HCT116 (cell line): ENCODE measurements at regions not wholly inside any gene's neighbourhood (a gene's known extent, or its start where the extent isn't known, plus 50 kb on each side); places are given as distances from the start of the nearest gene placed in this dataset.

Experiments
- ATAC-seq: fragments of 200-7000 bp; cut with Tn5 transposase; 2 replicates; pipeline ENCODE4 v1.9.1; 2020; ENCODE audit warnings: mild to moderate bottlenecking, moderate library complexity
- BruUV-seq: library from RNA; stranded (reverse); fragments of 400-500 nt; replicated peaks from 2 replicates; lab custom pipeline; 2021; lab: Mats Ljungman, UMichigan
- CTCF ChIA-PET: fragments of 300-600 bp; sonication (Branson Sonifier 250); formaldehyde crosslinking; loops from one replicate; lab custom pipeline; 2021; ENCODE audit warnings: antibody characterized with exemption; lab: Charles Lee
- POLR2A ChIA-PET: fragments of 300-600, 350-600 bp; sonication (Branson Sonifier 250); formaldehyde crosslinking; loops from one replicate; lab custom pipeline; 2021; ENCODE audit warnings: antibody characterized with exemption; lab: Charles Lee
- RAD21 ChIA-PET, 2 experiments: fragments of 300-600 bp; sonication (Branson Sonifier 250); formaldehyde crosslinking; loops; one replicate each; lab custom pipeline; 2023; ENCODE audit warnings: low total read pairs in 2 of 2; ENCODE audit not compliant: uncharacterized antibody in 2 of 2, unreplicated experiment in 2 of 2, low non-redundant PET in 1 of 2; lab: Charles Lee
- DNase-seq: peaks from one replicate; pipeline ENCODE4 v3.0.0-alpha.2; 2010; ENCODE audit warnings: low read depth, low spot score
- H2AFZ ChIP-seq: fragments of 200-600 bp; shearing (Covaris generic), sonication (generic); 2 replicates; pipeline ENCODE4 v1.6.1; 2017; ENCODE audit warnings: low read depth, mixed run types, mixed read lengths, antibody characterized with exemption, low read length; ENCODE audit not compliant: poor library complexity, severe bottlenecking
- H3K27ac ChIP-seq: 2 replicates; pipeline ENCODE4 v1.5.1; 2012; ENCODE audit warnings: low read depth, low read length
- H3K27me3 ChIP-seq: fragments of 200-600 bp; sonication (generic); 2 replicates; pipeline ENCODE4 v1.6.1; 2016; ENCODE audit warnings: mixed run types, low read length, mixed read lengths; ENCODE audit not compliant: insufficient read depth
- H3K36me3 ChIP-seq, 2 experiments: fragments of 200-500 bp in 1 of 2; fragments of 200-600 bp in 1 of 2; sonication (Bioruptor generic) in 1 of 2; sonication (generic) in 1 of 2; 2 replicates each; pipeline versions ENCODE4 v1.5.1 to v1.6.1; 2014 to 2016; ENCODE audit warnings: low read length in 2 of 2, inconsistent platforms in 1 of 2, mixed read lengths in 1 of 2, mixed run types in 1 of 2; ENCODE audit not compliant: insufficient read depth in 2 of 2, control insufficient read depth in 1 of 2
- H3K4me1 ChIP-seq, 2 experiments: fragments of 200-600 bp in 1 of 2; sonication (generic) in 1 of 2; 2 replicates each; pipeline versions ENCODE4 v1.5.1 to v1.6.1; 2012 to 2017; ENCODE audit warnings: low read length in 2 of 2, inconsistent platforms in 1 of 2, mild to moderate bottlenecking in 1 of 2, mixed read lengths in 1 of 2, mixed run types in 1 of 2, moderate library complexity in 1 of 2; ENCODE audit not compliant: insufficient read depth in 2 of 2, control insufficient read depth in 1 of 2
- H3K4me2 ChIP-seq: fragments of 200-600 bp; sonication (generic); 2 replicates; pipeline ENCODE4 v1.6.1; 2017; ENCODE audit warnings: mixed run types, low read length, mixed read lengths
- H3K4me3 ChIP-seq, 2 experiments: fragments of 200-600 bp in 1 of 2; sonication (generic) in 1 of 2; replicated peaks in 1 of 2; 2 replicates each; pipeline ENCODE4 v1.5.1; 2011 to 2016; ENCODE audit warnings: low read length in 2 of 2, control low read depth in 1 of 2, low read depth in 1 of 2, mild to moderate bottlenecking in 1 of 2, mixed read lengths in 1 of 2, mixed run types in 1 of 2
- H3K79me2 ChIP-seq: fragments of 200-600 bp; sonication (generic); 2 replicates; pipeline ENCODE4 v1.6.1; 2017; ENCODE audit warnings: mild to moderate bottlenecking, mixed run types, low read length, moderate library complexity, mixed read lengths; ENCODE audit not compliant: insufficient read depth
- H3K9ac ChIP-seq: fragments of 200-600 bp; sonication (generic); 2 replicates; pipeline ENCODE4 v1.6.1; 2016; ENCODE audit warnings: low read length, mixed read lengths
- H3K9me2 ChIP-seq: fragments of 200-600 bp; sonication (generic), shearing (Covaris generic); 2 replicates; pipeline ENCODE4 v1.6.1; 2017; ENCODE audit warnings: mixed run types, mild to moderate bottlenecking, moderate library complexity; ENCODE audit not compliant: insufficient read depth
- H3K9me3 ChIP-seq, 2 experiments: fragments of 200-500 bp in 1 of 2; fragments of 200-600 bp in 1 of 2; sonication (Bioruptor generic) in 1 of 2; sonication (generic) in 1 of 2; 2 replicates each; pipeline ENCODE4 v1.6.1; 2014 to 2017; ENCODE audit warnings: low read length in 2 of 2, mixed read lengths in 2 of 2, inconsistent platforms in 1 of 2, low read depth in 1 of 2, mild to moderate bottlenecking in 1 of 2, mixed run types in 1 of 2, moderate library complexity in 1 of 2; ENCODE audit not compliant: control insufficient read depth in 1 of 2, insufficient read depth in 1 of 2
- H4K20me1 ChIP-seq: fragments of 200-600 bp; sonication (generic), shearing (Covaris generic); 2 replicates; pipeline ENCODE4 v1.6.1; 2017; ENCODE audit warnings: mixed run types, mild to moderate bottlenecking, moderate library complexity; ENCODE audit not compliant: insufficient read depth
- ELF1 ChIP-seq: IDR thresholded peaks from 2 replicates; pipeline ENCODE4 v1.6.1; 2012; ENCODE audit warnings: low read depth, borderline replicate concordance
- EZH2 ChIP-seq: fragments of 200-600 bp; sonication (generic); IDR thresholded peaks from 2 replicates; pipeline ENCODE4 v1.6.1; 2017; ENCODE audit warnings: antibody characterized with exemption, mixed run types
- EZH2phosphoT487 ChIP-seq: fragments of 200-600 bp; IDR thresholded peaks from 2 replicates; pipeline ENCODE4 v1.6.1; 2018; ENCODE audit warnings: antibody characterized with exemption, borderline replicate concordance
- JUND ChIP-seq: IDR thresholded peaks from 2 replicates; pipeline ENCODE4 v1.6.1; 2012
- POLR2AphosphoS5 ChIP-seq: IDR thresholded peaks from 2 replicates; pipeline ENCODE4 v1.6.1; 2011; ENCODE audit warnings: mild to moderate bottlenecking, low read depth, low read length, moderate library complexity
- SP1 ChIP-seq: IDR thresholded peaks from 2 replicates; pipeline ENCODE4 v1.6.1; 2012; ENCODE audit warnings: low read depth
- YY1 ChIP-seq: IDR thresholded peaks from 2 replicates; pipeline ENCODE4 v1.6.1; 2011; ENCODE audit warnings: low read length, low read depth, moderate library complexity, mild to moderate bottlenecking; ENCODE audit not compliant: insufficient replicate concordance; ENCODE audit errors: extremely low read depth
- ZFX ChIP-seq: fragments of 450-650 bp; IDR thresholded peaks from 2 replicates; pipeline ENCODE4 v1.6.1; 2017
- ZNF274 ChIP-seq: fragments of 200-500 bp; sonication (Bioruptor generic); IDR thresholded peaks from 2 replicates; pipeline ENCODE4 v1.6.1; 2014; ENCODE audit warnings: mild to moderate bottlenecking, low read depth, low read length, inconsistent platforms
- intact Hi-C: fragments of 100-400 bp; cut with micrococcal nuclease; formaldehyde crosslinking; loops from 2 replicates; pipeline ENCODE4 v1.10.0; 2022
- TF ChIP-seq, protein P1 (sequence below): IDR thresholded peaks from 2 replicates; pipeline ENCODE4 v1.6.1; 2012; ENCODE audit warnings: low read depth
- TF ChIP-seq, protein P2 (sequence below): IDR thresholded peaks from 2 replicates; pipeline ENCODE4 v1.6.1; 2011; ENCODE audit warnings: mild to moderate bottlenecking, low read length, moderate library complexity; ENCODE audit not compliant: insufficient replicate concordance; ENCODE audit errors: extremely low read depth
- TF ChIP-seq, protein P3 (sequence below), 3 experiments: fragments of 200-600 bp in 1 of 3; sonication (generic) in 1 of 3; IDR thresholded peaks in 2 of 3; conservative IDR thresholded peaks in 1 of 3; 2 replicates each; pipeline ENCODE4 v1.5.1; 2012 to 2017; ENCODE audit warnings: low read depth in 2 of 3, low read length in 2 of 3, antibody characterized with exemption in 1 of 3, borderline replicate concordance in 1 of 3, control low read depth in 1 of 3, mild to moderate bottlenecking in 1 of 3, mixed read lengths in 1 of 3, mixed run types in 1 of 3, moderate library complexity in 1 of 3; ENCODE audit not compliant: insufficient read depth in 1 of 3

DNA sequence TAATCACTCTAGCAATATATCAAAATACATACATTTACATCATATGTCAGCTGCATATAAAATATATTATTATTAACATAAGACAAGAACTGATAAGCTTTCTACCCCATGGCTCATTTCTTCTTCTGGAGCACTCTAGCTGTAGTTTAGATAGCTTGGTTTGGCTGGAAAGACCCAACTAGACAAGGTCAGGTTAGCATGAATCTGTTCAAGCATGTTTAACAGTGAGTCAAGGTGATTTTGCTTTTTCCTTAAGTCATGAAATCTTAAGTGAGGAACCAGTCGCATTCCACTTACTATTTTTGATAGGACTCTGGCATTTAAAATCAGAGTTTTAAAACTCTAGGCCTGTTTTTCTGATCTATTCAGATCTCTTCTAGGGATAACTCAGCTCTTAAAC is 157.0 kb upstream of the PDGFD start:
- TF ChIP-seq EZH2phosphoT487 = no peak
- no peak for TF ChIP-seq JUND
- TF ChIP-seq SP1 = no peak
- TF ChIP-seq EZH2 = no peak
- no peak for TF ChIP-seq ZNF274
- TF ChIP-seq, protein P1, sequence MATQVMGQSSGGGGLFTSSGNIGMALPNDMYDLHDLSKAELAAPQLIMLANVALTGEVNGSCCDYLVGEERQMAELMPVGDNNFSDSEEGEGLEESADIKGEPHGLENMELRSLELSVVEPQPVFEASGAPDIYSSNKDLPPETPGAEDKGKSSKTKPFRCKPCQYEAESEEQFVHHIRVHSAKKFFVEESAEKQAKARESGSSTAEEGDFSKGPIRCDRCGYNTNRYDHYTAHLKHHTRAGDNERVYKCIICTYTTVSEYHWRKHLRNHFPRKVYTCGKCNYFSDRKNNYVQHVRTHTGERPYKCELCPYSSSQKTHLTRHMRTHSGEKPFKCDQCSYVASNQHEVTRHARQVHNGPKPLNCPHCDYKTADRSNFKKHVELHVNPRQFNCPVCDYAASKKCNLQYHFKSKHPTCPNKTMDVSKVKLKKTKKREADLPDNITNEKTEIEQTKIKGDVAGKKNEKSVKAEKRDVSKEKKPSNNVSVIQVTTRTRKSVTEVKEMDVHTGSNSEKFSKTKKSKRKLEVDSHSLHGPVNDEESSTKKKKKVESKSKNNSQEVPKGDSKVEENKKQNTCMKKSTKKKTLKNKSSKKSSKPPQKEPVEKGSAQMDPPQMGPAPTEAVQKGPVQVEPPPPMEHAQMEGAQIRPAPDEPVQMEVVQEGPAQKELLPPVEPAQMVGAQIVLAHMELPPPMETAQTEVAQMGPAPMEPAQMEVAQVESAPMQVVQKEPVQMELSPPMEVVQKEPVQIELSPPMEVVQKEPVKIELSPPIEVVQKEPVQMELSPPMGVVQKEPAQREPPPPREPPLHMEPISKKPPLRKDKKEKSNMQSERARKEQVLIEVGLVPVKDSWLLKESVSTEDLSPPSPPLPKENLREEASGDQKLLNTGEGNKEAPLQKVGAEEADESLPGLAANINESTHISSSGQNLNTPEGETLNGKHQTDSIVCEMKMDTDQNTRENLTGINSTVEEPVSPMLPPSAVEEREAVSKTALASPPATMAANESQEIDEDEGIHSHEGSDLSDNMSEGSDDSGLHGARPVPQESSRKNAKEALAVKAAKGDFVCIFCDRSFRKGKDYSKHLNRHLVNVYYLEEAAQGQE = no peak
- TF ChIP-seq ELF1 = no peak
- no peak for ATAC-seq
- ChIA-PET CTCF (interaction anchor here (0.6 kb wide), 1 partner anchor 11 kb away, joined by 4 read pairs; no protein-coding TSS in a partner anchor), POLR2A (no interaction called here), RAD21 (no interaction called here)
- Histone ChIP-seq H3K79me2 (no peaks in the 10 kb centered on the region), H3K36me3 (no peaks in the 10 kb centered on the region), H3K9me2 (no peaks in the 10 kb centered on the region), H3K9me3 (no peaks in the 10 kb centered on the region), H4K20me1 (no peaks in the 10 kb centered on the region), H3K27ac (no peak overlapping the region), H2AFZ (no peak overlapping the region), H3K27me3 (no peaks in the 10 kb centered on the region), H3K9ac (no peak overlapping the region), H3K4me1 (no peaks in the 10 kb centered on the region), H3K4me3 (no peak overlapping the region), H3K4me2 (no peak overlapping the region)
- BruUV-seq = no TSS peak
- no peak for DNase-seq
- intact Hi-C loops = no loop called here

DNA sequence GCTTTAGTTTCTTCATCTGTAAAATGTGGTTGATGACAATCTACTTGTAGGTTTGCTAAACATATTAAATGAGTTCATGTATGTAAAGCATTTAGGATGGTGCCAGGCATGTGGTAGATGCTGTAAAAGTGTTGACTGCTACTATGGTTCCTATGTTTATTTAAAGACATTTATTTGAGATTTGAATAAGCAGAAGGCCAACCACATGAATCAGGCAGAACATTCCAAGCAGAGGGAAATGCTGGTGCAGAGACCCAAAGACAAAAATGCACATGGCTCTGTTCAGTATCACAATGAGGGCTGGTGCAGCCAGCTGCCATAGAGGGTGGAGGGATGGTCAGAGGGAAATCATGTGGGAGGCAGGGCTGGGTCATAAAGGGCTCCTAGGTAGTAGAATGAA is 156.2 kb upstream of the PDGFD start:
- no peaks in the 10 kb centered on the region for H3K9me3 ChIP-seq
- no peak overlapping the region for H3K4me2 ChIP-seq
- H3K9me2 ChIP-seq = no peaks in the 10 kb centered on the region
- H3K4me3 ChIP-seq = no peak overlapping the region
- CTCF ChIA-PET = no interaction called here
- no peaks in the 10 kb centered on the region for H3K4me1 ChIP-seq
- RAD21 ChIA-PET = no interaction called here
- H3K36me3 ChIP-seq = no peaks in the 10 kb centered on the region
- no peak overlapping the region for H2AFZ ChIP-seq
- POLR2A ChIA-PET = no interaction called here
- no peak for ATAC-seq
- no peak overlapping the region for H3K9ac ChIP-seq
- no peaks in the 10 kb centered on the region for H3K27me3 ChIP-seq
- DNase-seq = no peak
- intact Hi-C loops = no loop called here
- no peak overlapping the region for H3K27ac ChIP-seq
- H3K79me2 ChIP-seq = no peaks in the 10 kb centered on the region
- BruUV-seq = no TSS peak
- H4K20me1 ChIP-seq = no peaks in the 10 kb centered on the region
- no peak for TF ChIP-seq ELF1
- no peak for TF ChIP-seq JUND
- no peak for TF ChIP-seq POLR2AphosphoS5
- no peak for TF ChIP-seq SP1
- TF ChIP-seq, protein P2, sequence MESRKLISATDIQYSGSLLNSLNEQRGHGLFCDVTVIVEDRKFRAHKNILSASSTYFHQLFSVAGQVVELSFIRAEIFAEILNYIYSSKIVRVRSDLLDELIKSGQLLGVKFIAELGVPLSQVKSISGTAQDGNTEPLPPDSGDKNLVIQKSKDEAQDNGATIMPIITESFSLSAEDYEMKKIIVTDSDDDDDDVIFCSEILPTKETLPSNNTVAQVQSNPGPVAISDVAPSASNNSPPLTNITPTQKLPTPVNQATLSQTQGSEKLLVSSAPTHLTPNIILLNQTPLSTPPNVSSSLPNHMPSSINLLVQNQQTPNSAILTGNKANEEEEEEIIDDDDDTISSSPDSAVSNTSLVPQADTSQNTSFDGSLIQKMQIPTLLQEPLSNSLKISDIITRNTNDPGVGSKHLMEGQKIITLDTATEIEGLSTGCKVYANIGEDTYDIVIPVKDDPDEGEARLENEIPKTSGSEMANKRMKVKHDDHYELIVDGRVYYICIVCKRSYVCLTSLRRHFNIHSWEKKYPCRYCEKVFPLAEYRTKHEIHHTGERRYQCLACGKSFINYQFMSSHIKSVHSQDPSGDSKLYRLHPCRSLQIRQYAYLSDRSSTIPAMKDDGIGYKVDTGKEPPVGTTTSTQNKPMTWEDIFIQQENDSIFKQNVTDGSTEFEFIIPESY = no peak
- no peak for TF ChIP-seq ZFX
- no peak for TF ChIP-seq YY1
- TF ChIP-seq, protein P3, sequence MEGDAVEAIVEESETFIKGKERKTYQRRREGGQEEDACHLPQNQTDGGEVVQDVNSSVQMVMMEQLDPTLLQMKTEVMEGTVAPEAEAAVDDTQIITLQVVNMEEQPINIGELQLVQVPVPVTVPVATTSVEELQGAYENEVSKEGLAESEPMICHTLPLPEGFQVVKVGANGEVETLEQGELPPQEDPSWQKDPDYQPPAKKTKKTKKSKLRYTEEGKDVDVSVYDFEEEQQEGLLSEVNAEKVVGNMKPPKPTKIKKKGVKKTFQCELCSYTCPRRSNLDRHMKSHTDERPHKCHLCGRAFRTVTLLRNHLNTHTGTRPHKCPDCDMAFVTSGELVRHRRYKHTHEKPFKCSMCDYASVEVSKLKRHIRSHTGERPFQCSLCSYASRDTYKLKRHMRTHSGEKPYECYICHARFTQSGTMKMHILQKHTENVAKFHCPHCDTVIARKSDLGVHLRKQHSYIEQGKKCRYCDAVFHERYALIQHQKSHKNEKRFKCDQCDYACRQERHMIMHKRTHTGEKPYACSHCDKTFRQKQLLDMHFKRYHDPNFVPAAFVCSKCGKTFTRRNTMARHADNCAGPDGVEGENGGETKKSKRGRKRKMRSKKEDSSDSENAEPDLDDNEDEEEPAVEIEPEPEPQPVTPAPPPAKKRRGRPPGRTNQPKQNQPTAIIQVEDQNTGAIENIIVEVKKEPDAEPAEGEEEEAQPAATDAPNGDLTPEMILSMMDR (IDR thresholded peaks at IDR 0.05 in 2 of 3, conservative IDR thresholded peaks at IDR 0.05 in 1 of 3; ENCODE audit: borderline replicate concordance in 1 of 3, insufficient read depth in 1 of 3, low read depth in 2 of 3, low read length in 2 of 3) = no peak
